Chondrocyte (in vitro differentiated cells): ENCODE measurements at regions not wholly inside any gene's neighbourhood (a gene's known extent, or its start where the extent isn't known, plus 50 kb on each side); places are given as distances from the start of the nearest gene placed in this dataset.
"Not testable (repeated sequence)": the region's sequence is repeated elsewhere in the genome, so short reads cannot be mapped to it uniquely, and the experiment has no call there.

Experiments used
- DNase-seq: peaks from one replicate; pipeline ENCODE4 v3.0.0; 2021; ENCODE audit warnings: mixed read lengths, low spot score
- H3K27ac Mint-ChIP-seq: one replicate; pipeline ENCODE4 v1.8.0; 2021; ENCODE audit warnings: mild to moderate bottlenecking, moderate library complexity, mixed read lengths; ENCODE audit not compliant: unreplicated experiment
- H3K27me3 Mint-ChIP-seq: 2 replicates; pipeline ENCODE4 v1.8.0; 2021; ENCODE audit warnings: low read depth, mixed read lengths
- H3K36me3 Mint-ChIP-seq: 2 replicates; pipeline ENCODE4 v1.8.0; 2021; ENCODE audit warnings: low read depth, mixed read lengths
- H3K4me1 Mint-ChIP-seq: 2 replicates; pipeline ENCODE4 v1.8.0; 2021; ENCODE audit warnings: low read depth, mild to moderate bottlenecking, mixed read lengths
- H3K4me3 Mint-ChIP-seq: one replicate; pipeline ENCODE4 v1.8.0; 2021; ENCODE audit warnings: mild to moderate bottlenecking, moderate library complexity, mixed read lengths; ENCODE audit not compliant: unreplicated experiment
- H3K9me3 Mint-ChIP-seq: 2 replicates; pipeline ENCODE4 v1.8.0; 2021; ENCODE audit warnings: low read depth, mixed read lengths
- CTCF ChIP-seq: fragments of 200-600 bp; sonication (generic); IDR thresholded peaks from 2 replicates; pipeline ENCODE4 v1.5.0; 2021; ENCODE audit warnings: antibody characterized with exemption, mild to moderate bottlenecking, moderate library complexity

GRCh38 chr17:16888413-16889087 is 83.4 kb downstream of the TNFRSF13B start:
- DNase-seq: no peak

GRCh38 chr17:16887523-16888095 is 84.3 kb downstream of the TNFRSF13B start:
- H3K27ac Mint-ChIP-seq: no peak overlapping the region
- no peak overlapping the region for H3K4me3 Mint-ChIP-seq
- no peaks in the 10 kb centered on the region for H3K4me1 Mint-ChIP-seq
- H3K27me3 Mint-ChIP-seq: no peaks in the 10 kb centered on the region
- no peak for DNase-seq
- no peaks in the 10 kb centered on the region for H3K9me3 Mint-ChIP-seq
- no peak for TF ChIP-seq CTCF
- no peaks in the 10 kb centered on the region for H3K36me3 Mint-ChIP-seq

More at GRCh38 chr17:16888413-16889087, 83.4 kb downstream of the TNFRSF13B start:
- no peaks in the 10 kb centered on the region for H3K27me3 Mint-ChIP-seq
- H3K36me3 Mint-ChIP-seq: no peaks in the 10 kb centered on the region
- H3K4me1 Mint-ChIP-seq: no peaks in the 10 kb centered on the region
- no peaks in the 10 kb centered on the region for H3K9me3 Mint-ChIP-seq
- H3K27ac Mint-ChIP-seq: no peak overlapping the region
- no peak for TF ChIP-seq CTCF
- no peak overlapping the region for H3K4me3 Mint-ChIP-seq

- Mint-ChIP-seq H3K36me3 (no peaks in the 10 kb centered on the region), H3K4me1 (no peaks in the 10 kb centered on the region), H3K27ac (no peak overlapping the region), H3K27me3 (no peaks in the 10 kb centered on the region), H3K4me3 (no peak overlapping the region), H3K9me3 (no peaks in the 10 kb centered on the region)
- TF ChIP-seq CTCF: no peak
- no peak for DNase-seq
These were observed 85.1 kb downstream of the TNFRSF13B start for GRCh38 chr17:16886655-16887322.

GRCh38 chr17:16885204-16885603 is 86.7 kb downstream of the TNFRSF13B start:
- H3K27me3 Mint-ChIP-seq, DNase-seq, H3K36me3 Mint-ChIP-seq, H3K4me1 Mint-ChIP-seq, H3K4me3 Mint-ChIP-seq, H3K27ac Mint-ChIP-seq, H3K9me3 Mint-ChIP-seq: not testable (repeated sequence)

GRCh38 chr17:16882926-16883265 is 89.0 kb downstream of the TNFRSF13B start:
- not testable (repeated sequence) for H3K4me1 Mint-ChIP-seq, H3K27ac Mint-ChIP-seq, H3K4me3 Mint-ChIP-seq, H3K9me3 Mint-ChIP-seq, H3K27me3 Mint-ChIP-seq, H3K36me3 Mint-ChIP-seq, DNase-seq

GRCh38 chr17:16882243-16882925 is 89.5 kb downstream of the TNFRSF13B start:
- Mint-ChIP-seq H3K4me1 (no peaks in the 10 kb centered on the region), H3K4me3 (no peak overlapping the region), H3K27ac (no peak overlapping the region), H3K27me3 (peaks cover 7% of the 10 kb centered on the region), H3K36me3 (no peaks in the 10 kb centered on the region), H3K9me3 (peaks cover 4% of the 10 kb centered on the region)
- TF ChIP-seq CTCF: no peak
- DNase-seq: no peak
